RWPE2 (cell line): ENCODE measurements at regions not wholly inside any gene's neighbourhood (a gene's known extent, or its start where the extent isn't known, plus 50 kb on each side); places are given as distances from the start of the nearest gene placed in this dataset.

Source experiments
- ATAC-seq: fragments of 200-7000 bp; cut with Tn5 transposase; 3 replicates; pipeline ENCODE4 v1.9.1; 2021; ENCODE audit warnings: low read depth
- DNase-seq: peaks from one replicate; pipeline ENCODE4 v3.0.0-alpha.2; 2020; ENCODE audit warnings: low spot score
- H3K27ac ChIP-seq: fragments of 450-650 bp; 2 replicates; pipeline ENCODE4 v1.5.1; 2017; ENCODE audit warnings: mild to moderate bottlenecking; ENCODE audit not compliant: poor library complexity, severe bottlenecking
- H3K27me3 ChIP-seq: fragments of 250-450 bp; sonication (Bioruptor Pico); 2 replicates; pipeline ENCODE4 v1.5.1; 2021; ENCODE audit warnings: mild to moderate bottlenecking, moderate library complexity; ENCODE audit not compliant: insufficient read depth, poor library complexity, severe bottlenecking
- H3K36me3 ChIP-seq: fragments of 250-450 bp; sonication (Bioruptor Pico); 2 replicates; pipeline ENCODE4 v1.5.1; 2020; ENCODE audit warnings: low read depth, mild to moderate bottlenecking, moderate library complexity
- H3K4me1 ChIP-seq: fragments of 250-450 bp; sonication (Bioruptor Pico); 2 replicates; pipeline ENCODE4 v1.5.1; 2021; ENCODE audit warnings: mild to moderate bottlenecking, moderate library complexity; ENCODE audit not compliant: insufficient read depth, poor library complexity, severe bottlenecking
- H3K4me3 ChIP-seq: fragments of 250-450 bp; sonication (Bioruptor Pico); 2 replicates; pipeline ENCODE4 v1.5.1; 2021; ENCODE audit warnings: mild to moderate bottlenecking, moderate library complexity; ENCODE audit not compliant: severe bottlenecking
- H3K9me3 ChIP-seq: fragments of 250-450 bp; sonication (Bioruptor Pico); 2 replicates; pipeline ENCODE4 v1.5.1; 2021; ENCODE audit warnings: mild to moderate bottlenecking, moderate library complexity; ENCODE audit not compliant: severe bottlenecking
- TF ChIP-seq, protein P1 (sequence below): fragments of 450-650 bp; IDR thresholded peaks from one replicate; pipeline ENCODE4 v1.5.1; 2017; ENCODE audit warnings: mild to moderate bottlenecking, moderate library complexity; ENCODE audit not compliant: poor library complexity, severe bottlenecking

DNA sequence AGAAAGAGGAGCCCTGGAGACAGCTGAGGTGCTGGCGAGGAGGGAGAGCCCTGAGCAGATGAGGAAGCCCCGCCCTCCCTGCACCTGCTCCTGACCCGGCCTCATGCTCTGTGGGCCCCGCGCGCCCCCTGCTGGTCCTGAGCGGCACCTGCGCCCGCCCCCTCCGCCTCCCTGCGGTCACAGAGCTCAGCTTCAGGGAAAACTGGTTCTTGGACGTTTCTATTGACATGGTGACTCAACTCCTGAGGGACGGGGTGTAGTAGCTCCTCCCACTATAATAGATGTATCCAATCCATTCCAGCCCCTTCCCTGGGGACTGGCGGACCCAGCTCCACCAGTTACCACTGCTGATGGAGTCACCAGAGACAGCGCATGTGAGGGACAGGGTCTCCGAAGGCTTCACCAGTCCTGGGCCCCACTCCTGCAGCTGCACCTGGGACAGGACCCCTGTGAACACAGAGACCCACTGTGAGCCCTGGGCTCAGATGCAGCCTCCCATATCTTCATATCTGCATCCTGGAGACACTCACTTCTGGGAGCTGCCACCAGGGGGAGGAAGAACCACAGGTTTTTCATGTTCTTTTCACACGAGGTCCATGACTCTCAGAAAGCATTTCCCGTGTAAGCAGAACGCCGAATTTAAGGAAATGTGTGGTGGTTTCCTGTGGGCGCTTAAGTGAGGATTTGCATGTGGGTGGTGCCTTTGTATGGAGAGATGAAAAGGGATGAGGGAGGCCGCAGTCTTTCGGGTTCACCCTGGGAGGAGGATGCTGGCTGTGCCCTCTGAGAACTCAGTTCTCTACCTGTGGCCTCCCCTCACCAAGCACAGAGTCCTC, 1346.4 kb downstream of the TMEM121 start:
- Histone ChIP-seq H3K4me1 (no peaks in the 10 kb centered on the region), H3K9me3 (no peaks in the 10 kb centered on the region), H3K36me3 (no peaks in the 10 kb centered on the region), H3K27ac (no peak overlapping the region), H3K27me3 (peaks cover 33% of the 10 kb centered on the region), H3K4me3 (no peak overlapping the region)
- TF ChIP-seq, protein P1, sequence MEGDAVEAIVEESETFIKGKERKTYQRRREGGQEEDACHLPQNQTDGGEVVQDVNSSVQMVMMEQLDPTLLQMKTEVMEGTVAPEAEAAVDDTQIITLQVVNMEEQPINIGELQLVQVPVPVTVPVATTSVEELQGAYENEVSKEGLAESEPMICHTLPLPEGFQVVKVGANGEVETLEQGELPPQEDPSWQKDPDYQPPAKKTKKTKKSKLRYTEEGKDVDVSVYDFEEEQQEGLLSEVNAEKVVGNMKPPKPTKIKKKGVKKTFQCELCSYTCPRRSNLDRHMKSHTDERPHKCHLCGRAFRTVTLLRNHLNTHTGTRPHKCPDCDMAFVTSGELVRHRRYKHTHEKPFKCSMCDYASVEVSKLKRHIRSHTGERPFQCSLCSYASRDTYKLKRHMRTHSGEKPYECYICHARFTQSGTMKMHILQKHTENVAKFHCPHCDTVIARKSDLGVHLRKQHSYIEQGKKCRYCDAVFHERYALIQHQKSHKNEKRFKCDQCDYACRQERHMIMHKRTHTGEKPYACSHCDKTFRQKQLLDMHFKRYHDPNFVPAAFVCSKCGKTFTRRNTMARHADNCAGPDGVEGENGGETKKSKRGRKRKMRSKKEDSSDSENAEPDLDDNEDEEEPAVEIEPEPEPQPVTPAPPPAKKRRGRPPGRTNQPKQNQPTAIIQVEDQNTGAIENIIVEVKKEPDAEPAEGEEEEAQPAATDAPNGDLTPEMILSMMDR: peak; percentile 89
- DNase-seq (no peak), ATAC-seq (peak; percentile 94)

DNA sequence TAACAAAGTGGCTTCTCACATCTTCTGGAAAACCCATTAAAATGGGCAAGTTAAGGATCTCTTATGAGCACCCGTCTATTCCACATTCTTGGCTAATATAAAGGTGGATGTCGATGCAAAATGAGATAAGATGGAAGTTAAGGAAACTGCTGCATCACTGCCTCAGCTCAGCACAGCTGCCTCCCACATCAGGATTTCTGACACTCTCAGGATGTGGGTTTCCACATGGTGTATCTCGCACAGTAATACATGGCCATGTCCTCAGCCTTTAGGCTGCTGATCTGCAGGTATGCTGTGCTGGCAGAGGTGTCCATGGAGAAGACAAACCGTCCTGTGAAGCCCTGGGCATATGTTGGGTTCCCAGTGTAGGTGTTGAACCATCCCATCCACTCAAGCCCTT, 1348.0 kb downstream of the TMEM121 start:
- no peak for DNase-seq
- ATAC-seq: no peak
- Histone ChIP-seq H3K9me3 (no peaks in the 10 kb centered on the region), H3K27me3 (peaks cover 26% of the 10 kb centered on the region), H3K36me3 (no peaks in the 10 kb centered on the region), H3K4me1 (no peaks in the 10 kb centered on the region), H3K27ac (no peak overlapping the region), H3K4me3 (no peak overlapping the region)
- TF ChIP-seq, protein P1: no peak

DNA sequence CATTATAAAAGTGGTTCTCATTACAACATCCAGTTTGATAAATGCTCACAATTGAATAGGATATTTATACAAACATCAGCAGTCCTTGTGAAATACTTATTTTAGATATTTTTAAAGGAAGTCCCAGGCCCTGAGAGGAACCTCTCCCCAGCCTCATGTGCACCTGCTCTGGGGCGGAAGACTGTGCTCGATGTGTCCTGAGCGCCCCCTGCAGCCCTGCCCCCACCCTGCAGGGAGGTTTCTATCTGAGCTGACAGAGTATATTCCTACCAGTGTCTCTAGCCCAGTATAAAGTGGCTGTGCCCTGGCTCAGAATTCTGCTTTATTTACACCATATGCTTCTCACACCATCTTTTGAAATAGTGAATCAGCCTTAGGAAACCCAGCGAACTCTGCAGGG, 1349.1 kb downstream of the TMEM121 start:
- Histone ChIP-seq H3K27ac (no peak overlapping the region), H3K27me3 (peaks cover 18% of the 10 kb centered on the region), H3K4me1 (no peaks in the 10 kb centered on the region), H3K9me3 (no peaks in the 10 kb centered on the region), H3K4me3 (no peak overlapping the region), H3K36me3 (no peaks in the 10 kb centered on the region)
- no peak for ATAC-seq
- TF ChIP-seq, protein P1: no peak
- DNase-seq: no peak

DNA sequence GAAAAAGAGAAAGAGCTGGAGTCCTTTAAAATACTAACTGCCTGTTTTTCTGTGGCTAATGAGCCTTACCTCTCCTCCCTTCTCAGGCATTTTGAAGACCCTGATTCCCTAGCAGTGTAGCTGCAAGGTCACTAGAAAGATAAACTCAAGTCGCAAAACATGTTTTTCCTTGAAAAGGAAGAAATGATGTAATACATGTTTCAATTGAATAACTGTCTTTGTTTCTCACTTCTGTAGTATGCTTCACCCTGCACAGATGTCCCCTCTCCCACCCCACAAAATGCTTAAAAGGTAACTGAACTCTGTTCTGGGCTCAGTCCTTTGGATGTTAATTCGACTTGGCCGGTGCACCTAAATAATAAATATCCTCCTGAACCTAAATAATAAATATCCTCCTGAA, 1350.3 kb downstream of the TMEM121 start:
- DNase-seq (no peak), ATAC-seq (no peak)
- Histone ChIP-seq H3K9me3 (no peaks in the 10 kb centered on the region), H3K4me3 (no peak overlapping the region), H3K36me3 (no peaks in the 10 kb centered on the region), H3K27ac (no peak overlapping the region), H3K27me3 (peaks cover 18% of the 10 kb centered on the region), H3K4me1 (no peaks in the 10 kb centered on the region)
- TF ChIP-seq, protein P1: no peak

DNA sequence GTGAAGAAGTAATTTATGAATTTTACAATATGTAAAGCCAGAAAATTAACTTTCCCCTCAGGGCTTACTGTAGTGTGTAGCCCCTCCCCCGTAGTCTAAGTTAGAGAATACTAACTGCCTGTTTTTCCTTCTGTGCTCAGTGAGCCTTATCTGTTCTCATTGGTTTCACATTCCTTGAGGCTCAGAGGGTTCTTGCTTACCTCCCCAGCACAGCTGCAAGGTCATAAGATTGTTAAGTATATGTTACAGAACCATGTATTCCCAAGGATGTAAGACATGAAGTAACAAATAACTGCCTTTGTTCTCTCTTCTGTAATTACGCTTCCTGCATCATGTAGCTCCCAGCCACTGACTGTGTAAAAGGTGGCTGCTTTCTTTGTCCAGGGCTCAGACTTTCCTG, 1351.1 kb downstream of the TMEM121 start:
- Histone ChIP-seq H3K27ac (no peak overlapping the region), H3K36me3 (no peaks in the 10 kb centered on the region), H3K9me3 (no peaks in the 10 kb centered on the region), H3K27me3 (peaks cover 18% of the 10 kb centered on the region), H3K4me3 (no peak overlapping the region), H3K4me1 (no peaks in the 10 kb centered on the region)
- TF ChIP-seq, protein P1: no peak
- no peak for ATAC-seq
- DNase-seq: no peak
